ENCODE measurements at regions not wholly inside any gene's neighbourhood (a gene's known extent, or its start where the extent isn't known, plus 50 kb on each side); places are given as distances from the start of the nearest gene placed in this dataset.

DNA sequence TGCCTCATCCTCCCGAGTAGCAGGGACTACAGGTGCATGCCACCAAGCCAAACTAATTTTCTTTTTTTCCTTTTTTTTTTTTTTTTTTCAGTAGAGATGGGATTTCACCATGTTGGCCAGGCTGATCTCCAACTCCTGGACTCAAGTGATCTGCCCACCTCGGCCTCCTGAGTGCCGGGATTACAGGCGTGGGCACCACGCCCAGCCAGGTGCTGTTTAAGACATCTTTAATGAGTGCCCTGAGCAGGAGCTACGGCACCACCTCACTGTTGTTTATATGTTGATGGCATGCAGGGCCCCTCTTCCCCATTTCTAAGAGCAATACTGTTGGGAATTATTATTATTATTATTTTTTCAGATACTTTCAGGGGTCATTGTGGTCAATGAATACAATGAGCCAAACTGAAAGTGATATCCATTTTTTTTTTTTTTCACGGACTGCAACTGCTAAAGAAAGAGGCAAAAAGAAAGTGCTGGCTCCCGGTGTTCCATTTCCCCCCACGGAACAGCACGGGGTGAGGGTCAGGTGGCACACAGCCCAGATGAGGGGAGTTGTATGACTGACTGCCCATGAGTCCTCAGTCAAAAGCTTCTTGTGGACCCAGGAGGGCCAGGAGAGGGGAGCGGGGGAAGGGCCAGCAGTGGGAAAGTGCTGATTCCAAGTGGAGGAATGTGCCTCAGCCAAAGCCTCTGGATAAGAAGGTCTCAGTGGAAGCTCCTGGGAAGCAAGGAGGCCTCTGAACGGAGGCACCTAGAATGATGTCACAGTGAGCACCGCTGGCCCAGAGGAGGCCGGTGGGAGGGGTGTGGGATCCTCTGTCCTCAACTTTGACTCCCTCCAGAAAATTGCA, 101.8 kb upstream of the HPF1 start:
- Histone ChIP-seq H2BK12ac (ENCODE audit: low read length) (no peak overlapping the region), H3K9me3 (ENCODE audit: insufficient read depth, low read depth, low read length) (no peaks in the 10 kb centered on the region)

DNA sequence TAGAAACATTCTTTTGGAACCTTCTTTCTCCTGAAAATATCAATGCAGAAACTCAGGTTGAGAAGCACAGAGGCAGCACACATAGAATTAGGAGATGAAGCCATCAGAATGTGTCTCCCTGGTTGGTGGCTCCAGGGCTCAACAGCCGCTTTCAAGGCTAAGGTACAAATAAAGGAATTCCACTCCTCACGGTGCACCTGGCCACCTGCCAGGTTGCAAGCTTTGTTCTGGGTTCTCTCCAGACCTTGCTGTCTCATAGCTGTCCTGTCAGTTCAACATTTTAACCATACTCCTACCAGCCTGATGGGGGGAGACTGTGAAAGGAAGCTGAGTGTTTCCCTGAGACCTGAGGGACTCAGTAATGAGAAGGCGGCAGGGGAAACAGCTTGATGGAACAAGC, 96.3 kb upstream of the HPF1 start:
- H3K9me3 ChIP-seq (ENCODE audit: insufficient read depth, low read depth, low read length) = peaks cover 2% of the 10 kb centered on the region
- DNase-seq = no peak
- no peak overlapping the region for H3K4ac ChIP-seq (ENCODE audit: low read depth, low read length)
- H2BK12ac ChIP-seq (ENCODE audit: low read length) = no peak overlapping the region
- peaks cover 5% of the 10 kb centered on the region for H3K79me1 ChIP-seq (ENCODE audit: low read length)
- no peak overlapping the region for H4K8ac ChIP-seq (ENCODE audit: low read depth, low read length)
- H3K14ac ChIP-seq (ENCODE audit: low read length) = no peak overlapping the region
- no peaks in the 10 kb centered on the region for H3K27me3 ChIP-seq (ENCODE audit: insufficient read depth, low read length)
- no peak overlapping the region for H3K4me3 ChIP-seq (ENCODE audit: low read depth, low read length)
- no peak overlapping the region for H3K23ac ChIP-seq (ENCODE audit: low read length)
- no peak overlapping the region for H2BK120ac ChIP-seq (ENCODE audit: insufficient read depth, low read length, poor library complexity)
- no CpG with 5 or more reads among the region's 3 CpGs for WGBS (ENCODE audit: extremely low coverage, insufficient coverage, insufficient read length)
- peaks cover 0 to 9% of the 10 kb centered on the region in 2 experiments for H3K4me1 ChIP-seq (ENCODE audit: control insufficient read depth in 1 of 2, insufficient read depth in 2 of 2, low read length in 2 of 2)
- H3K36me3 ChIP-seq (ENCODE audit: control insufficient read depth in 1 of 2, insufficient read depth in 2 of 2, low read length in 2 of 2) = no peaks in the 10 kb centered on the region
- H2AK5ac ChIP-seq (ENCODE audit: low read length) = no peak overlapping the region
- no peak overlapping the region for H4K12ac ChIP-seq (ENCODE audit: low read depth, low read length)
- H4K91ac ChIP-seq (ENCODE audit: low read depth, low read length) = no peak overlapping the region
- no peak overlapping the region for H3K27ac ChIP-seq (ENCODE audit: low read depth, low read length)
- no peak overlapping the region for H2AFZ ChIP-seq (ENCODE audit: insufficient read depth, low read length, poor library complexity)
- no peak overlapping the region for H3K18ac ChIP-seq (ENCODE audit: low read length)
- H3K4me2 ChIP-seq (ENCODE audit: low read length) = no peak overlapping the region
- H3K79me2 ChIP-seq (ENCODE audit: control insufficient read depth, insufficient read depth, low read length, poor library complexity) = no peaks in the 10 kb centered on the region
- no peak overlapping the region for H3K9ac ChIP-seq (ENCODE audit: low read length)
- H2BK5ac ChIP-seq (ENCODE audit: low read depth, low read length, poor library complexity) = no peak overlapping the region

More for the DNA sequence above, 101.8 kb upstream of the HPF1 start:
- Histone ChIP-seq H4K8ac (ENCODE audit: low read depth, low read length) (no peak overlapping the region), H3K27me3 (ENCODE audit: insufficient read depth, low read length) (no peaks in the 10 kb centered on the region), H2AK5ac (ENCODE audit: low read length) (no peak overlapping the region), H3K4me2 (ENCODE audit: low read length) (no peak overlapping the region), H2AFZ (ENCODE audit: insufficient read depth, low read length, poor library complexity) (no peak overlapping the region), H3K14ac (ENCODE audit: low read length) (no peak overlapping the region), H3K9ac (ENCODE audit: low read length) (no peak overlapping the region), H4K91ac (ENCODE audit: low read depth, low read length) (no peak overlapping the region), H2BK5ac (ENCODE audit: low read depth, low read length, poor library complexity) (no peak overlapping the region), H3K79me2 (ENCODE audit: control insufficient read depth, insufficient read depth, low read length, poor library complexity) (no peaks in the 10 kb centered on the region), H3K4me1 (ENCODE audit: control insufficient read depth in 1 of 2, insufficient read depth in 2 of 2, low read length in 2 of 2) (peaks cover 5 to 9% of the 10 kb centered on the region in 2 experiments), H3K36me3 (ENCODE audit: control insufficient read depth in 1 of 2, insufficient read depth in 2 of 2, low read length in 2 of 2) (no peaks in the 10 kb centered on the region), H3K18ac (ENCODE audit: low read length) (no peak overlapping the region), H4K12ac (ENCODE audit: low read depth, low read length) (no peak overlapping the region), H3K4me3 (ENCODE audit: low read depth, low read length) (no peak overlapping the region), H3K23ac (ENCODE audit: low read length) (no peak overlapping the region), H3K27ac (ENCODE audit: low read depth, low read length) (no peak overlapping the region), H3K79me1 (ENCODE audit: low read length) (no peaks in the 10 kb centered on the region), H2BK120ac (ENCODE audit: insufficient read depth, low read length, poor library complexity) (peak overlapping the region; percentile 15), H3K4ac (ENCODE audit: low read depth, low read length) (no peak overlapping the region)
- no CpG with 5 or more reads among the region's 14 CpGs for WGBS (ENCODE audit: extremely low coverage, insufficient coverage, insufficient read length)
- no peak for DNase-seq

GRCh38 chr4:169852481-169852880, 94.7 kb upstream of the HPF1 start:
- Histone ChIP-seq H3K79me1 (ENCODE audit: low read length) (peaks cover 6% of the 10 kb centered on the region), H3K4me3 (ENCODE audit: low read depth, low read length) (no peak overlapping the region), H3K27me3 (ENCODE audit: insufficient read depth, low read length) (no peaks in the 10 kb centered on the region), H3K79me2 (ENCODE audit: control insufficient read depth, insufficient read depth, low read length, poor library complexity) (no peaks in the 10 kb centered on the region), H3K4me1 (ENCODE audit: control insufficient read depth in 1 of 2, insufficient read depth in 2 of 2, low read length in 2 of 2) (peaks cover 0 to 10% of the 10 kb centered on the region in 2 experiments), H2AFZ (ENCODE audit: insufficient read depth, low read length, poor library complexity) (no peak overlapping the region), H2BK12ac (ENCODE audit: low read length) (no peak overlapping the region), H3K36me3 (ENCODE audit: control insufficient read depth in 1 of 2, insufficient read depth in 2 of 2, low read length in 2 of 2) (no peaks in the 10 kb centered on the region), H4K91ac (ENCODE audit: low read depth, low read length) (no peak overlapping the region), H4K8ac (ENCODE audit: low read depth, low read length) (no peak overlapping the region), H3K27ac (ENCODE audit: low read depth, low read length) (no peak overlapping the region), H3K23ac (ENCODE audit: low read length) (no peak overlapping the region), H2BK120ac (ENCODE audit: insufficient read depth, low read length, poor library complexity) (no peak overlapping the region), H3K9me3 (ENCODE audit: insufficient read depth, low read depth, low read length) (peaks cover 2% of the 10 kb centered on the region), H3K14ac (ENCODE audit: low read length) (no peak overlapping the region), H3K4ac (ENCODE audit: low read depth, low read length) (no peak overlapping the region), H4K12ac (ENCODE audit: low read depth, low read length) (no peak overlapping the region), H2BK5ac (ENCODE audit: low read depth, low read length, poor library complexity) (no peak overlapping the region), H3K4me2 (ENCODE audit: low read length) (no peak overlapping the region), H2AK5ac (ENCODE audit: low read length) (no peak overlapping the region), H3K18ac (ENCODE audit: low read length) (no peak overlapping the region), H3K9ac (ENCODE audit: low read length) (no peak overlapping the region)
- DNase-seq = no peak

DNA sequence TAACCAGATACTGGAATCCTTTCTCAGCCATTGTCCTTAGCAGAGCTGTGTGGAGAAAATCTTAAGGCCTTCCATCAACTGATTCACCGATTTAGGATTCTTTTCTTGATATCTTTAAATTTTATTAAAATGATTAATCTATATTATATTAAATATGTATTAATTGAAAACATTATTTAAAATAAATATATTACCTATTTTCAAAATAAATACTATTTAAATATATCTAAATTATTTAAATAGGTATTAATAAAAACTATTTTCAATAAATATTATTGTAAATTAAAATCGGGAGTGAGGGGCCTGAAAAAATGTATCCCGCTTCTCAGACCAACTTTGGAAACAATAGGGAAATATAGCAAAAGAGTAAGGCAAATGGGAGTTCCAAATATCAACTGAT, 94.0 kb upstream of the HPF1 start:
- Histone ChIP-seq H3K27ac (ENCODE audit: low read depth, low read length) (no peak overlapping the region), H3K36me3 (ENCODE audit: control insufficient read depth in 1 of 2, insufficient read depth in 2 of 2, low read length in 2 of 2) (no peaks in the 10 kb centered on the region), H4K91ac (ENCODE audit: low read depth, low read length) (no peak overlapping the region), H2AFZ (ENCODE audit: insufficient read depth, low read length, poor library complexity) (no peak overlapping the region), H3K18ac (ENCODE audit: low read length) (no peak overlapping the region), H3K4me3 (ENCODE audit: low read depth, low read length) (no peak overlapping the region), H2AK5ac (ENCODE audit: low read length) (no peak overlapping the region), H4K8ac (ENCODE audit: low read depth, low read length) (no peak overlapping the region), H3K79me1 (ENCODE audit: low read length) (peaks cover 6% of the 10 kb centered on the region), H3K79me2 (ENCODE audit: control insufficient read depth, insufficient read depth, low read length, poor library complexity) (no peaks in the 10 kb centered on the region), H3K9me3 (ENCODE audit: insufficient read depth, low read depth, low read length) (peaks cover 2% of the 10 kb centered on the region), H3K4me1 (ENCODE audit: control insufficient read depth in 1 of 2, insufficient read depth in 2 of 2, low read length in 2 of 2) (peaks cover 0 to 10% of the 10 kb centered on the region in 2 experiments), H2BK5ac (ENCODE audit: low read depth, low read length, poor library complexity) (no peak overlapping the region), H3K14ac (ENCODE audit: low read length) (no peak overlapping the region), H4K12ac (ENCODE audit: low read depth, low read length) (no peak overlapping the region), H3K9ac (ENCODE audit: low read length) (no peak overlapping the region), H3K4ac (ENCODE audit: low read depth, low read length) (no peak overlapping the region), H3K23ac (ENCODE audit: low read length) (no peak overlapping the region), H3K4me2 (ENCODE audit: low read length) (no peak overlapping the region), H3K27me3 (ENCODE audit: insufficient read depth, low read length) (no peaks in the 10 kb centered on the region), H2BK12ac (ENCODE audit: low read length) (peak overlapping the region; percentile 84), H2BK120ac (ENCODE audit: insufficient read depth, low read length, poor library complexity) (no peak overlapping the region)
- no peak for DNase-seq
- WGBS (ENCODE audit: extremely low coverage, insufficient coverage, insufficient read length) = no CpG with 5 or more reads among the region's 3 CpGs

Measured in trophoblast cell (in vitro differentiated cells and primary cell).